ENCODE measurements at regions not wholly inside any gene's neighbourhood (a gene's known extent, or its start where the extent isn't known, plus 50 kb on each side); places are given as distances from the start of the nearest gene placed in this dataset.

GRCh38 chr12:66852765-66853164 lies 173.9 kb upstream of the GRIP1 start:
- H3K14ac ChIP-seq (ENCODE audit: insufficient read depth, low read length), result no peak overlapping the region
- no peak overlapping the region for H4K91ac ChIP-seq (ENCODE audit: insufficient read length, low read depth, low read length)
- H3K56ac ChIP-seq (ENCODE audit: insufficient read length, low read depth, low read length), result no peak overlapping the region
- H2AK5ac ChIP-seq (ENCODE audit: insufficient read length, low read length), result no peak overlapping the region
- no peaks in the 10 kb centered on the region for H4K20me1 ChIP-seq (ENCODE audit: control insufficient read depth, insufficient read depth, insufficient read length)
- H4K8ac ChIP-seq (replicated peaks; ENCODE audit: insufficient read length, low read depth, low read length), result no peak overlapping the region
- TF ChIP-seq CTCF (conservative IDR thresholded peaks at IDR 0.05), result no peak
- H3K79me2 ChIP-seq (ENCODE audit: insufficient read depth, low read length), result no peaks in the 10 kb centered on the region
- Mint-ChIP-seq H3K9me3 (no peaks in the 10 kb centered on the region), H3K27me3 (ENCODE audit: low read depth) (no peaks in the 10 kb centered on the region), H3K27ac (no peak overlapping the region), H3K4me3 (no peak overlapping the region), H3K36me3 (ENCODE audit: insufficient read depth in 1 of 3, low read depth in 3 of 3) (no peaks in the 10 kb centered on the region), H3K4me1 (no peaks in the 10 kb centered on the region)
- no peak overlapping the region for H3T11ph ChIP-seq (ENCODE audit: low read length)
- H3K79me1 ChIP-seq (ENCODE audit: insufficient read depth, low read depth, low read length, poor library complexity, severe bottlenecking), result no peaks in the 10 kb centered on the region
- no peak overlapping the region for H3K4me2 ChIP-seq (ENCODE audit: insufficient read depth, insufficient read length, low read length)
- H2BK15ac ChIP-seq (ENCODE audit: low read depth, low read length), result no peak overlapping the region
- no peak overlapping the region for H2BK5ac ChIP-seq (ENCODE audit: insufficient read length, low read length)
- no peaks in the 10 kb centered on the region for H3K9me3 ChIP-seq (ENCODE audit: control insufficient read depth, low read depth, low read length)
- no peak overlapping the region for H2AFZ ChIP-seq (ENCODE audit: low read length)
- H2BK120ac ChIP-seq (ENCODE audit: low read depth, low read length, poor library complexity, severe bottlenecking), result no peak overlapping the region
- no CpG with 5 or more reads among the region's 2 CpGs for WGBS (ENCODE audit: extremely low coverage, insufficient read length, low lambda C conversion rate)
- H3K18ac ChIP-seq (ENCODE audit: insufficient read length, low read depth, low read length), result no peak overlapping the region
- no peak overlapping the region for H4K5ac ChIP-seq (ENCODE audit: insufficient read length, low read depth, low read length)
- DNase-seq, result no peak
- no peak overlapping the region for H3K4ac ChIP-seq (ENCODE audit: low read depth, low read length)
- no peak overlapping the region for H3K23ac ChIP-seq (ENCODE audit: insufficient read length, low read depth, low read length)
- H3K9ac ChIP-seq (ENCODE audit: extremely low read depth, insufficient read length, low read length), result no peak overlapping the region
- no peak overlapping the region for H2BK12ac ChIP-seq (ENCODE audit: insufficient read length, low read depth, low read length)
- no peak overlapping the region for H2BK20ac ChIP-seq (ENCODE audit: low read depth, low read length, poor library complexity, severe bottlenecking)
- H3K23me2 ChIP-seq (ENCODE audit: insufficient read length, low read depth, low read length, poor library complexity, severe bottlenecking), result no peaks in the 10 kb centered on the region
- no peaks in the 10 kb centered on the region for H3K4me1 ChIP-seq (ENCODE audit: insufficient read depth, low read length)
- no peaks in the 10 kb centered on the region for H3K27me3 ChIP-seq (ENCODE audit: insufficient read depth, low read length)
- no peak overlapping the region for H3K27ac ChIP-seq (ENCODE audit: insufficient read length, low read depth, low read length)
